H54 (cell line): ENCODE measurements at regions not wholly inside any gene's neighbourhood (a gene's known extent, or its start where the extent isn't known, plus 50 kb on each side); places are given as distances from the start of the nearest gene placed in this dataset.
A peak's percentile ranks its signal among the peaks of the same experiment; 100 is the strongest.

ENCODE experiments used
- DNase-seq: peaks from one replicate; pipeline ENCODE4 v3.0.0; 2011; ENCODE audit warnings: low spot score, mixed read lengths; ENCODE audit not compliant: insufficient read length
- FAIRE-seq: peaks from 3 replicates; lab custom pipeline; 2011; peaks lifted over from hg19 to GRCh38; lab: Jason Lieb, UNC
- POLR2A ChIP-seq: IDR thresholded peaks from 2 replicates; pipeline ENCODE4 v1.6.1; 2011; ENCODE audit warnings: low read depth, mild to moderate bottlenecking, low read length

DNA sequence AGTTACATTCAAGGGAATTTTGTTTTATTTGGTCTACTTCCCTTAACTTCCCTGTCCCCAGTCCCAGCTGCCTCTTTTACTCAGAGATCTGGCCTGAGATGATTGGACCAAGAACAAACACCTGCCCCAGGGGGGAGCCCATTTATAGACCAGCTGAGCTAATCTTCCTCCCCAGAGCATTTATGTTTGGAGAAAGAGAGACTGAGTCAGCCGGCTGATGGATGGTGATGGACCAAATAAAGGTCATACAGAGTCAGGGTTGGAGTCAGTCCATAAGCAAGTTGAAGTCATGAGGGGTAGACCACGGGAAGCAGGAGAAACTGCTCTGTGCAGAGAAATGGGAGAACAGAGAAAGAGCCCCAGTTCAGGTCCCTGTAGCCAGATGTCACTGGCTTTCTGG is 77.7 kb downstream of the TMEM174 start:
- DNase-seq (no peak), FAIRE-seq (no peak)
- TF ChIP-seq POLR2A = no peak

DNA sequence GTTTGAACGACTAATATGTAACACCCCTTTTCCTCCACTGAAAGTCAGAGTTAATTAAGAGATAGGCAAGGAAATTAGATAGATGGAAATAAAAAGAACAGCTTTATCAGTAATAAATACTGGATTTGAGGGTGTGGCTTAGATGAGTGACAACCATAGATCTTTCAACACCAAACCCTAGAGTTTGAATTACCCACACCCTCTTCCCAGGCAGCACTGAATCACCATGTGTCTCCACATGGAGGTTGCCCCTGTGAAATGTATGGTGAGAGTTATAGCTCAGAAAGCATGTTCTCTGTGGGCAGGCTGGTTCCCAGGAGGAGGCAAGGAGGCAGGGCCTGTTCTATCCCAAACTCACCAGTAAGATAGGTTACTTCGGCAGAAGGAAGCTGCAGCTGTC is 69.7 kb downstream of the TMEM174 start:
- DNase-seq (no peak), FAIRE-seq (no peak)
- no peak for TF ChIP-seq POLR2A

DNA sequence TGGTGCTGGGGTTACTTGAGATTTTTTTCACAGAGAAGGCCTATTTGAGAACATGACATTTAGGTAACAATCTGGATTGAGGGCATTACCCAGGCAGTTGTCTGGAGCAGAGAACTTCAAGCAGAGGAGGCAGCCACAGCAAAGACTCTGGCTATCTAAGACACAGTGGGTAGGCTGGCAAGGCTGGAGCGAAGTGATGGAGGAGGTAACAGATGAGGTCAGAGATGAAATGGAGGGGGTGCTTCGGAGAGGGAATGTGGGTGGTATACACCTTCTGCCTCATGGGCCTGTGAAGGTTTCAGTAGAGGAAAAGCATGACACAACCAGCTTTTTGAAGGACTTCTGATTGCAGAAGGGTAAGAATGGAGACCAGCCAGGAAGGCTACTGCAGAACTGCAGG is 65.9 kb downstream of the TMEM174 start:
- TF ChIP-seq POLR2A = no peak
- no peak for FAIRE-seq
- no peak for DNase-seq

DNA sequence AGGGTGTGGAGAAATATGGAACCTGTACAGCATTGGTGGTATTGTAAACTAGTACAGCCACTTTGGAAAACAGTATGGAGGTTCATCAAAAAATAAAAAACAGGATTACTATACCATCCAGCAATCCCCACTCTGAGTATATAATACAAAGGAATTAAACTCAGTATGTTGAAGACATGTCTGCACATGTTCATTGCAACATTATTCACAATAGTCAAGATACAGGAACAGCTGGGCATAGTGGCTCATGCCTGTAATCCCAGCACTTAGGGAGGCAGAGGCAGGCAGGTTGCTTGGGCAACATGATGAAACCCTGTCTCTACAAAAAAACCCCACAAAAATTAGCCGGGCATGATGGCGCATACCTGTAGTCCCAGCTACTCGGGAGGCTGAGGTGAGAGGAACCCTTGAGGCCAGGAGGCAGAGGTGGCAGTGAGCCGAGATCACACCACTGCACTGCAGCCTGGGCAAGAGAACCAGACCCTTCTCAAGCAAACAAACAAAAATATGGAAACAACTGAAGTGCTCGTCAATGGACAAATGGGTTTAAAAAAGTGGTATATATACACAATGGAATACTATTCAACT is 63.6 kb downstream of the TMEM174 start:
- FAIRE-seq (no peak), DNase-seq (no peak)
- no peak for TF ChIP-seq POLR2A

DNA sequence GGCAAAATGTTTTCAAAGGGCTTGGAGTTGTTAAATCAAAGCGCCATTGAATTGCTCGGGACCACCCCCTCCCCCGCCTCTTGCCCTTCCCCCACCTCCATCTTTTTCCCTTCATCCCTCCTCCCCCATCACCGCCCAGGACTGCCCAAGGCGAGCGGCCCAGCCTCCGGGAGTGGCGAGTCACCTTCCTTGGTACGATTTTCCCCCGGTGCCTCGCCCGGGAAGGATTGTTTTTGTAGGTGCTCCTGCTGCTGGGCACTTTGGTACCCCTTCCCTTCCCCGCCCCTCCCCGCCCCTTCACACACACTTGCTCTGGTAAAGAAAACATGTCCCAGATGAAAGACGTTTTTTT is 61.2 kb downstream of the TMEM174 start:
- FAIRE-seq (no peak), DNase-seq (no peak)
- no peak for TF ChIP-seq POLR2A

DNA sequence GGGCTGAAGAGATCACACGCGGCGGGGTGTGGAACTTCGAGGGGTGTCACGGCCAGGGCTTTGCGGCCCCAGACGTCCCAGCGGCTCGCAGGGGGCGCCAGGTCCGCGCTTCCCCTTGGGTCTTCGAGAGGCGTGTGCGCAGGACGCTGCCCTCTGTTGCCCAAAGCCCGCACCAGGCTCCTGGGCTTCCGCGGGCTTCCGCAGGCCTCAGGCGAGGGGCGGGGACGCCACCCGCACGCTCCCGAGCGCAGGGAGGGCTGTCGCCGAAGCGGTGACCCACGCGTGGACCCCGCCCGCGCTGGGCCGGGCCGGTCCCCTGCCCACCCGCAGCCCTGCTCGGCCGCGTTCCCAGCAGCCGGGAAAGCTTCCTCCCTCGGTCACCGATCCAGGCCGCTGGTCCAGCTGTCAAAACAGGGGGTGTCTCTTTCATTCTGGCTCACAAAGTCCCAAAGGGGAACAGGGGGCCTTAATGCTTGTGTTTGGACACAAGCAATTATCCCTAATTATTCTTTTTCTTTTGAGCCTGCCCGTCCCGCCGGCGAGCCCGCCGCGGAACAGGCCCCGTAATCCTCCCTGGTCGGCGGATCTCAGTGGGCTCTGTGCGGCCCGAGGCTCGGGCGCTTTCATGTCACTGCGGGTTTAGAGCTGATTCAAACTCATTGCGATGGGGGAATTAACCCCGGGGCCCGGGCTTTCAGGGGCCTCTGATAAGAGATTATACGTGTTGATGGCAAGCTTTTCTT is 60.6 kb downstream of the TMEM174 start:
- DNase-seq (no peak), FAIRE-seq (no peak)
- TF ChIP-seq POLR2A = no peak

DNA sequence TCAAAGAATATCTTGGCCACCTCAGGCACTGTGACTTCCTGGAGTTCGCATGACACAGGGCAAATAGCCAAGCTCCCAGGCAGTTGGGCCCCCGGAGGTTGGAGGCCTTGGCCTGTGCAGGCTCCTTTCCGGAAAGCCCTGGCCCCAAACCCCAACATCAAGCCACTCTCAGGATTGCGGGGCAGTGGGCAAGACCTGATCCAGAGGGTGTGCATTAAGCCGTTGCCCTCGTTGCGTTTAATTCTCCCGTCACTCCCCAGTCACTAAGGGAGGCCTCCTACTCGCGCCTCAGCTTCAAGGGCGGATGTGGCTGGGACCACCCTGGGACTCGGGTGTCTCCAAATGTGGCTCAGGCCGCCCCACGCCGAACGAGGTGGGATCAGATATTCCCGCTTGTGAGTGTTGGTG is 60.1 kb downstream of the TMEM174 start:
- no peak for FAIRE-seq
- no peak for TF ChIP-seq POLR2A
- no peak for DNase-seq

DNA sequence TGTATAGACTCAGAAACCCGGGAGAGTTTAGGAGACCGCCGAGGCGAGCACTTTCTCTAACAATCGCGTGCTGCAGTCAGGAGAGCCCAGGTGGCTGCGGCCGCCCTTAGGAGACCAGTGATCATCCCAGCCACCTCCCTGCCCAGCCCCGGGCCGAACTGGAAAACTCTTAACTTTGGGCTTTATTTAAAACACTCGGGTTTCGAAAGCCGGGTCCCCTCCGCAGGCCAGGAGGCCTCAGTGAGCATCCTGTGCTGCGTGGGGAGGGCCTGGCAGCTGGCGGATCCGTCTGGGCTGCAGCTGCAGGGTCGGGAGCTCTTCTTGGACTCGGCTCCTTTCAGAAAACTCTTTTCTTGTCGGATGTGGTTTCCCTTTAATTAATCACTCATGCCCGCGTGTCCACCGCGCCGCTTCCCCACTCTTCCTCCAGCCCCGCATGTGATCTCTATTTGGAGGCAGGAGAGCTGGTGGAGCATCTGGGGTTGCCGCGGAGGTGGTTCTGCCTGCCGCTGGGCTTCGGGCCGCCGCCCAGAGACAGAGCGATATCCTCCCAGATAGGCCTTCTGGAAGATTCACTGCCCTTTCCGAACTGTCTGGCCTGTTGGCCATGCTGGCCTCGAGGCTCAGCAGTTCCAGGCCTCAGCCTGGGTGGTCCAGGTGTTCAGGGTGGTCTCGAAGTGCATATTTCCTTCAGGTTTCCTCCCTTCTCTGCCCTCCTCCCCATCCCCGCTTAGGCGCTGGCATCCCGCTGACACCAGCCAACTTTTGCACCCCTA is 59.5 kb downstream of the TMEM174 start:
- no peak for TF ChIP-seq POLR2A
- FAIRE-seq (no peak), DNase-seq (no peak)

- TF ChIP-seq POLR2A = no peak
- no peak for FAIRE-seq
- DNase-seq = no peak
Observed at GRCh38 chr5:73231246-73231778, 58.3 kb downstream of the TMEM174 start.

DNA sequence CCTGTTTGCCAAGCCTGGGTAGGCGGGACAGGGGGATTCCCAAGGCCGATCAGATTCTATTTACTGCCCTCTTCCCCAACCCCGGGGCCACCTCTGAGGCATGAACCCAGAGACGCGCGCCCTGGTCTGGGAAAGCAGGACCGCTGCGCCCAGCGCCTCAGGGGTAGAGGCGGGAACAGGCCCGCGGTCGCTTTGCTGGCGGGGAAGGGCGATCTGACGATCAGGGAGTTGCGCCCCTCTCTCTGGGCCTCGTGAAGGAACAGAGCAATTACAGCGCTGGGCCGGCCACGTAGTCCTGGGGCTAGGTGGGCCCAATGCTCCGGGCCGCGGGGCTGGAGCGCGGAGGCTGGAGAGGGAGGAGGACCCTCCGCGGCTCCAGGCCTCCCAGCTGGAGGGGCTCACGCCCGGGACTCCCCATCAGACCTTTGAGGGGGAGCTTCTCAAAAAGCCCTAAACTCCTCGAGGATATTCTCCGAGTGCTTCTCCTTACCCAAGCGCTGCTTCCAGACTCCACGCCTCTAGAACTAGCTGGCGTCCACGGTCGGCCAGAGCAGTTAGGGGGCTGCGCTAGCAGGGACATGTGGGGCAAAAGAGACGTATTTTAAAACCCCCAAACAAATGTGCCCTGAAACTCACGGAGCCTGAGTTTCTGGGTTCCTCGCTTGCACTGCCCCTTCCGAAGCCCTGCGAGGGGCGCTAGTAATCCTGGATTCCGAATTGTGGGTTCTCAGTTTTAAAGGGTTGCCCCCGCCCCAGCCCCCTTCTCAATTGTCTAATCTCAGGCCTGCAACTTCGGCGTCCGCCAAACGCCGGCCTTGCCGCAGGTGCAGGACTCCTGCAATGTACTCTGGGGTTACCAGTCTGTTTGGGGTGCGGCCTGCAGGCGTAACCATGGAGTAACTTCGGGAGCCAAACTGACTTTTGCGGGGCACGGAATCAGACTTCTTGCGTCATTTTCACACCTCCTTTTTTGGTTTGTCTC is 57.6 kb downstream of the TMEM174 start:
- DNase-seq (no peak), FAIRE-seq (no peak)
- TF ChIP-seq POLR2A = no peak

DNA sequence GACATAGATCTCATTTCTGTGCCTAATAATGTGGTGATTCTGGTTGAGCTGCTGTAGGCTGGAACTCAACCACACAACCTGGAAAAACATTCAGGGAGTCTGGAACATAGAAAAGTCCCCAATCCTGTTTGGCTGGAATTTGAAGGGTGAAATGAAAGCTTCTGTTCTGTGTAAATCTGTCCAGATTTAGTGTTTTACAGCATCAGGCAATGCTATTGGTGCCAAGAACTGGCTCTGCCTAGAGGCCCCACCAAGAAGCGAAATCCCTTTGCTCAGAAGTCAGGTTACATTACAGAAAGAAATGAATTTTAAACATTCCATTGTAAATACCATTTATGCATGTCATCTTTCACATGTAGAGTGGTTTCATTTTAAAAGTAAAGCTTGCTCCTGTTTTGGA is 56.3 kb downstream of the TMEM174 start:
- no peak for DNase-seq
- TF ChIP-seq POLR2A = no peak
- peak; percentile 64 for FAIRE-seq

- DNase-seq = no peak
- no peak for TF ChIP-seq POLR2A
- no peak for FAIRE-seq
Observed at GRCh38 chr5:73228052-73228451, 55.1 kb downstream of the TMEM174 start.
